ENCODE measurements at regions not wholly inside any gene's neighbourhood (a gene's known extent, or its start where the extent isn't known, plus 50 kb on each side); places are given as distances from the start of the nearest gene placed in this dataset.

GRCh38 chr21:27447843-27448242, 481.0 kb upstream of the ADAMTS5 start:
- DNase-seq: no peak

DNA sequence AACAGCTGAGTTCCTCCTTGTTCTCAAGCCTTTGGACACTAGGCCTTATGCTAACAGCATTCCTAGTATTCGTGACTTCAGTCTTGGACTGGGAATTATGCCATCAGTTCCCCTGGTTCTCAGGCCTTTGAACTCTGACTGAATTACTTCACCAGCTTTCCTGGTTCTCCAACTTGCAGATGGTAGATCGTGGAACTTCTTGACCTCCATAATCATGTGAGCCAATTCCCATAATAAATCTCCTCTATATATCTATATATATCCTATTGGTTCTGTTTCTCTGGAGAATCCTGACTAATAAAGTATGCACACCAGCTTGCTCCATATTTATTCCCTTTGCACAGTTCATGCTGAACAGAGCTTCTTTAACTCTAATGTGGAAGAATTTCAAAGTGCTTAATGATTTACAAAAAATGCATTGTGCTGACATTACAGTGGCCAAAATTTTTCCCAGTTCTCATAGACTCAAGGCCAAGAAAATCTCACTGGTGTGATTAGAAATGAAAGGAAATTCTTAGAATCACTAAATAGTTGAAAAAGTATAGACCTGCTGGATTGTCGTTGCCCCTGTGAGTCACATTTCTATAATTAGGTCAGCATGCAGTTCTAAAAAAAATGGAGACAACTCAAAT, 462.9 kb upstream of the ADAMTS5 start:
- DNase-seq: no peak

GRCh38 chr21:27426196-27426595, 459.3 kb upstream of the ADAMTS5 start:
- DNase-seq: no peak

DNA sequence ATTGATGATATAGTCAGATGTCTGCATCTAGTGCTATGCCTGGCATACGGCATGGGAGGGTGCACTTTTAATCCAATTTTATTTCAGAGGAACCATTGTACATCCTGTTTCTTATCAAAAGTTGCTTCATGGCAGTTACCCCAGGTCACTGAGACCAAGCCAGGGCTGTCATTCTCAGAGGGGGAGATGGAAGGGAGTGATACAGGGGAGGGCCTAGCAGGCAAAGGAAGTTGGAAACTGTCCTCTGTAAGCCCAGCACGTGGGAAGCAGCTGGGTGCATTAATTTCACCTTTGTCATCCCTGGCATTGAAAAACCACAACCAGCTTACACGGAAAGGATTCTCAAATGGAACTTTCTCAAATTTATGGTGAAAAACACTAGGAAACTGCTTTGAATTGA, 458.7 kb upstream of the ADAMTS5 start:
- no peak for DNase-seq

DNA sequence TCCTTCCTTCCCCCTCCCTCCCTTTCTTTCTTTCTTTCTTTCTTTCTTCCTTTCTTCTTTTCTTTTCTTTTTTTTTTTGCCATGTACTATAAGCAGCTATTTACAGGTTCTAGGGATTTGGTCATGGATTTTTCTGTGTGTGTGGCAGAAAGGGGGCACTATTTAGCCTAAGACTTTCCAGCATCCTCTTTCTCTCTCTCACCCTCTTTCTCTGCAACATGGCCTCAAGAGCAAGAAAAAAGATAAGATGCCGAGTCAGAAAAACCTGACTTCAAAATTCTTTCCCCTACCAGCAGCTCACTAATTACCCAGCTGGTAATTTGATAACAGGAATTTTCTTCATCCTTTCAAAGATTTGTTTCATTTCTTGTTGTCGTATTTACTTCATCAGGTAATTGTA, 458.3 kb upstream of the ADAMTS5 start:
- DNase-seq: no peak

- no peak for DNase-seq
These were observed 457.7 kb upstream of the ADAMTS5 start for GRCh38 chr21:27424601-27425000.

- no peak for DNase-seq
These were observed 457.2 kb upstream of the ADAMTS5 start for GRCh38 chr21:27423906-27424595.

- DNase-seq: no peak
These were observed 456.1 kb upstream of the ADAMTS5 start for GRCh38 chr21:27423038-27423437.

DNA sequence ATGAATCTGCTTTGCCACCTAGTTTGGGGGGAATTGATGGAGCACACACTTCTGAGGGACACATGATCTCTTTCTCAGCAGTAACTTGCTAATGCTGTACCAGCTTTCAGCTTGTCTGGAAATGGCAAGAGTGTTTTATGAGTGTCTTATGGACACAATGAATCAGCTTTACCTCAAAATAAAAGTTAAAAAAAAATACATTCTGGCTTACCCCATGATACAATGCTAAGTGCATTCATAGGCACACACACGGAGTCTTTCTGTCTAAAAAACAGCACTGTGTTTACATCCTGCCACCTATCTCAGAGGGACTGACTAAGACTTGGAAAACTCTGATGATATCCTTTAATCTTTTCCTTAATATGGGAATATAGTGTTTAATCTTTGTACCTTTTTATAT, 455.5 kb upstream of the ADAMTS5 start:
- no peak for DNase-seq

GRCh38 chr21:27421654-27422053, 454.8 kb upstream of the ADAMTS5 start:
- no peak for DNase-seq

DNA sequence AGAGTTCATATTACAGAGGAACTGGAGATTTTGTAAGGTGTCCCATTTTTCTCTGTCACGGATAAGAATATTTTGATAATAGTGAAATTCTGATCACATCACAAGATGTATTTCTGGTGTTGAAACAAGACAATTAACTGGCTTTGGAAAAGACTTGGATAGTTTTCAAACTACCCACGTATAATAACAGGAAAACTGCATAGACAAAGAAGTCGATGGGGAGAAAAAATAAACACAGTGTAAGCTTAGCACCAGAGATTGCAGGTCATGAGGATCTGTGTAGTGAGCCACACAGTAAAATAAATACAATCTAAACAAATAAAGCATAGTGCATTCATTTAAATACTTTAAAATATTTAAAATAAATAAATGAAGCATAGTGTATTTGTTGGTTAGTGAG, 452.3 kb upstream of the ADAMTS5 start:
- no peak for DNase-seq

DNA sequence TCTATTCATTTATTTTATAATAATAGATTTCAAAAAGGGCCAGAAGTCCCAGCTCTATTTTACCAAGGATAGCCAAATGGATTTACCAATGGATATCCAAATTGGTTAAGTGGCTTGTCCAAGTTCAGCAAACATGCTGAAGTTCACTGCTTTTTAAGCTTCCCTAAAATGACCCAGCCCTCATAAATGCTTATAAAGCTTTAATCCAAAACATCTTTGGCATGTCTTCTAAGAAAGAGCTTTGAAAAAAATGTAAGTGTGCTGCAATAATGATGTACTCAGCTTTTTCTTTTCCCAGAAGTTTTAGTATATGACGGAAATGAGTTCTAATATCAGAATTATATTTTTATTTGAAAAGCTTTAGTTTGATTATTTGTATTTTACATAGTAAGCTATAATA, 451.5 kb upstream of the ADAMTS5 start:
- DNase-seq: no peak

GRCh38 chr21:27412530-27412929, 445.6 kb upstream of the ADAMTS5 start:
- DNase-seq: no peak

- no peak for DNase-seq
These were observed 441.9 kb upstream of the ADAMTS5 start for GRCh38 chr21:27408826-27409225.

DNA sequence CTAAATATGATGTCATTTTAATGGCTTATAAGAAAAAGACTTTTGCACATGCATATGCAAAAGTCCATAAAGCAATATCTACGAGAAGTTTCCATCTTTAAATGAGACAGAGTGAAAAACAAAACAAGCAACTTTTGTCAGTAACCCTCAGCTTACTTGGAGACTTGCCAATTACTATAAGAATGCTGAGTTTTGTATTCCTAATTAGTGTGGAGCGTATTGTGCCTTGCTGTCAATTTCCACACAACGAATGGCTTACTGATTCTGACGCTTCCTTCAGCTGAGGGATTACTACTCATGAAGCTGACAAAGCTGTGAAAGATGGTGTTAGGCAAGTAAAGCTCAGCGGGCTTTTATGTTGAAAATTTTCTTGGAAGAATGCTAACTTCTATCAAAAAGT, 440.4 kb upstream of the ADAMTS5 start:
- DNase-seq: no peak

- no peak for DNase-seq
These were observed 439.6 kb upstream of the ADAMTS5 start for GRCh38 chr21:27406300-27407009.

DNA sequence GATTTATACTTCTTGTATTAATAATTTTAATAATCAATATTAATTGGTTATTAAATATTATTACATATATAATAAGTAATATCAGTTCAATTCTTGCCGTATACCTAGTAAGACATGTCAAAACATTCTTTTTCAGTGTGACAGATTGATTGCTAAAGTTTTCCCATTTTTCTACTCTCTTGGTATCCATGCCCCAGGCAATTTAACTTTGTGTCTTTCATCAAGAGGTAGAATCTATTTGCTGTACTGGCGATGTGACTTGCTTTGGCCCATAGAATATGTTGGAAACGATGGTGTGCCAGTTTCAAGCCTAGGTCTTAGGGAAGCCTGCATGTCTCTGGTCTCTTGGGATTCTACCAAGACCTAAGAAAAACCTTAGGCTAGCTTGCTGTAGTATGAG, 436.1 kb upstream of the ADAMTS5 start:
- DNase-seq: no peak

GRCh38 chr21:27400045-27400444, 433.2 kb upstream of the ADAMTS5 start:
- DNase-seq: no peak

DNA sequence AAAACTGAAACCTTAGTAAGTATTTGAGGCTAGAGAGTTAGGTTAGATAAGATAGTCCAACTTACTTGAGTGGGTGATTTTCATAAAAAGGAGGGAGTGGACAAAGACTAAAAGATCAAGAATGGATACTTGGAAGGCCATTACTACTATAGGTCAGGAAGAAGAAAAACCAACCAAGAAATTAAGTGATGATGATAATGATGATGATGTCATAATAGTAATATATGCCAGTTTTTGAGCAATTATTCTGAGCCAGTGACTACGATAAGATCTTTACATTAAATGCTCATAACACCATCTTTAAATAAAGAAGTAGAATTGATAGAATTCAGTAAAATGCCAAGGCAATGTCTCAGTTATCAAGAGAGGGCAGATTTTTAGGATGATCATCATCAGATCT, 430.7 kb upstream of the ADAMTS5 start:
- DNase-seq: no peak

DNA sequence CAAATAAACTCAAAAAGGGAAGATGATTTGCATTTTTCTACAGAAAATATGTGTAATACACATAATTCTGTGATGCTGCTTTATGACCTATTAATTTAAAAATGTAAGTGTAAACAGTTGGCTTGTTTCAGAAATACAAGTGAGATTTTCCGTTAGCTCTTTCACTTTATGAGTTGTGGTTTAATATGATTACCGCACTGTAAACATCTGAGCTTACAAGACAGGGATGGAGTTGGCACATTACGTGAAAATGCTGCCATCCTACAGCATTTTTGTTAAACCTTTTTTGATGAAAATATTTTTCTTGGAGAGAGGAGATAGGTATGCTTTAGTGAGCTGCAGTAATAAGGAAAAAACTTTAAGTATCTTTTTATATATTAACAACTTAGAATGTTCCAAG, 426.8 kb upstream of the ADAMTS5 start:
- no peak for DNase-seq

- DNase-seq: no peak
These were observed 425.1 kb upstream of the ADAMTS5 start for GRCh38 chr21:27391990-27392389.

GRCh38 chr21:27390384-27390783, 423.5 kb upstream of the ADAMTS5 start:
- DNase-seq: no peak

DNA sequence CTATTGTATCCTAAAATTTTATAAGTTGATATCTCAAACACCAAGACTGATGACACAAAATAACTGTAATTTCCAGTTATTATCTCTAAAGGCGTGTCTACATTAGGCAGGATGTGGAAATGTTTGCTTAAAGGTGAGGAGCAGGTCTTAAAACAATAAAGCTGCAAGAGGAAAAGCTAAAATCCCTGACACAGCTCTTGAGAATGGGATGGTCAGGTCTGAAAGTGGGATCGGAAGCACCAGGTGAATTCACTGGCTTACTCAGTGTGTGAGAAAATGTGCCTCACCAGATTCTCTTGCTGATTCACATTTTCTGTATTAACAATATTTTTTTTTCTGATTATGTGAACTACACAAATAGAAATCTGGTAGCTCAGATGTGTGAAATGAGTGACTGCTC, 421.9 kb upstream of the ADAMTS5 start:
- no peak for DNase-seq

DNA sequence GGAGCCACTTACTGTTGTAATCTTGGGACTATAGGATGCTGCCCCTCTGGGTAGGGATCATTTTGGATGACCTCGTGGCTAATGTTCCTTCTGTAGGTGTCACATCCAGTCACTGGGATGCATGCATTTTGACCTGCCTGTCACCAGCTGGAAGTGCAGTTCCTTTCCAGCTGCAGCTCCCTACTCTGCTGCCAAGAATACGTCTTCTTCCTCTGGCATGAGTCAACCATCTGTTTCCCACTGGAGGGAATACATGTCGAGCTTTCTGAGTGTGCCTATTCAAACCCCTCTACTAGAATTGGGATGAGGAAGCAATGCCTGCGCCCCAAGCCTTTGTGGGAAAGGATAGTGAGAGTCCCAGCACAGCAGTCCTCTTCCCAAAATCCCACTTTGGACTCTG, 415.5 kb upstream of the ADAMTS5 start:
- DNase-seq: no peak

Measured in activated CD4-positive, CD25-positive, alpha-beta regulatory T cell treated with anti-CD3 and anti-CD28 coated beads, Interleukin-2, amount 50 U/mL, for 72 hours (primary cell).